ENCODE measurements at regions not wholly inside any gene's neighbourhood (a gene's known extent, or its start where the extent isn't known, plus 50 kb on each side); places are given as distances from the start of the nearest gene placed in this dataset.
"Not testable (repeated sequence)": the region's sequence is repeated elsewhere in the genome, so short reads cannot be mapped to it uniquely, and the experiment has no call there.

- no peak overlapping the region for H3K4me3 Mint-ChIP-seq
- ATAC-seq (replicated peaks) (no peak), DNase-seq (no peak)
- no peaks in the 10 kb centered on the region for H3K4me1 Mint-ChIP-seq (ENCODE audit: low read depth in 2 of 2)
- peaks cover 13 to 14% of the 10 kb centered on the region in 2 donors for H3K9me3 Mint-ChIP-seq
- H3K27ac Mint-ChIP-seq: no peak overlapping the region
- no peaks in the 10 kb centered on the region for H3K27me3 Mint-ChIP-seq
- H3K36me3 Mint-ChIP-seq (ENCODE audit: insufficient read depth): no peaks in the 10 kb centered on the region
These were observed 544.1 kb downstream of the KCNH5 start for GRCh38 chr14:62501021-62501750.

- no peaks in the 10 kb centered on the region for H3K36me3 Mint-ChIP-seq (ENCODE audit: insufficient read depth)
- H3K27me3 Mint-ChIP-seq: no peaks in the 10 kb centered on the region
- peaks cover 6 to 19% of the 10 kb centered on the region in 2 donors for H3K9me3 Mint-ChIP-seq
- DNase-seq: no peak
- no peak overlapping the region for H3K27ac Mint-ChIP-seq
- ATAC-seq (replicated peaks): no peak
- no peak overlapping the region for H3K4me3 Mint-ChIP-seq
- no peaks in the 10 kb centered on the region for H3K4me1 Mint-ChIP-seq (ENCODE audit: low read depth in 2 of 2)
These were observed 540.2 kb downstream of the KCNH5 start for GRCh38 chr14:62505045-62505444.

GRCh38 chr14:62521309-62521708 lies 523.9 kb downstream of the KCNH5 start:
- peaks cover 30% of the 10 kb centered on the region in 2 donors for H3K9me3 Mint-ChIP-seq
- H3K36me3 Mint-ChIP-seq (ENCODE audit: insufficient read depth); DNase-seq: not testable (repeated sequence)

GRCh38 chr14:62528296-62528695 lies 517.0 kb downstream of the KCNH5 start:
- ATAC-seq (replicated peaks): no peak

More at GRCh38 chr14:62521309-62521708, 523.9 kb downstream of the KCNH5 start:
- not testable (repeated sequence) for H3K4me3 Mint-ChIP-seq; H3K27ac Mint-ChIP-seq; ATAC-seq (replicated peaks); H3K4me1 Mint-ChIP-seq (ENCODE audit: low read depth in 2 of 2); H3K27me3 Mint-ChIP-seq

GRCh38 chr14:62532181-62532580 lies 513.1 kb downstream of the KCNH5 start:
- Mint-ChIP-seq H3K4me3 (no peak overlapping the region), H3K4me1 (ENCODE audit: low read depth in 2 of 2) (no peaks in the 10 kb centered on the region), H3K27ac (no peak overlapping the region), H3K36me3 (ENCODE audit: insufficient read depth) (peaks cover 3% of the 10 kb centered on the region), H3K9me3 (peaks cover 0 to 2% of the 10 kb centered on the region in 2 donors), H3K27me3 (no peaks in the 10 kb centered on the region)
- DNase-seq: no peak
- no peak for ATAC-seq (replicated peaks)

More at GRCh38 chr14:62528296-62528695, 517.0 kb downstream of the KCNH5 start:
- H3K36me3 Mint-ChIP-seq (ENCODE audit: insufficient read depth): peaks cover 3% of the 10 kb centered on the region
- no peaks in the 10 kb centered on the region for H3K27me3 Mint-ChIP-seq
- H3K4me1 Mint-ChIP-seq (ENCODE audit: low read depth in 2 of 2): no peaks in the 10 kb centered on the region
- H3K4me3 Mint-ChIP-seq: no peak overlapping the region
- H3K9me3 Mint-ChIP-seq: peaks cover 7 to 8% of the 10 kb centered on the region in 2 donors
- DNase-seq: no peak
- H3K27ac Mint-ChIP-seq: no peak overlapping the region

- Mint-ChIP-seq H3K4me1 (ENCODE audit: low read depth in 2 of 2) (no peaks in the 10 kb centered on the region), H3K4me3 (no peak overlapping the region), H3K9me3 (peaks cover 10 to 38% of the 10 kb centered on the region in 2 donors), H3K27me3 (no peaks in the 10 kb centered on the region), H3K36me3 (ENCODE audit: insufficient read depth) (no peaks in the 10 kb centered on the region), H3K27ac (no peak overlapping the region)
- DNase-seq: no peak
- no peak for ATAC-seq (replicated peaks)
These were observed 498.3 kb downstream of the KCNH5 start for GRCh38 chr14:62546862-62547474.

GRCh38 chr14:62557416-62557815 lies 487.8 kb downstream of the KCNH5 start:
- Mint-ChIP-seq H3K36me3 (ENCODE audit: insufficient read depth) (no peaks in the 10 kb centered on the region), H3K27ac (no peak overlapping the region), H3K27me3 (no peaks in the 10 kb centered on the region), H3K4me3 (no peak overlapping the region), H3K9me3 (peaks cover 0 to 2% of the 10 kb centered on the region in 2 donors), H3K4me1 (ENCODE audit: low read depth in 2 of 2) (no peaks in the 10 kb centered on the region)
- ATAC-seq (replicated peaks): no peak
- no peak for DNase-seq

GRCh38 chr14:62558451-62558850 lies 486.8 kb downstream of the KCNH5 start:
- H3K9me3 Mint-ChIP-seq: no peaks in the 10 kb centered on the region
- no peaks in the 10 kb centered on the region for H3K27me3 Mint-ChIP-seq
- H3K4me1 Mint-ChIP-seq (ENCODE audit: low read depth in 2 of 2): no peaks in the 10 kb centered on the region
- no peak overlapping the region for H3K4me3 Mint-ChIP-seq
- no peak for DNase-seq
- H3K36me3 Mint-ChIP-seq (ENCODE audit: insufficient read depth): no peaks in the 10 kb centered on the region
- no peak for ATAC-seq (replicated peaks)
- H3K27ac Mint-ChIP-seq: no peak overlapping the region

GRCh38 chr14:62585247-62585646 lies 460.0 kb downstream of the KCNH5 start:
- peaks cover 0 to 6% of the 10 kb centered on the region in 2 donors for H3K9me3 Mint-ChIP-seq
- H3K36me3 Mint-ChIP-seq (ENCODE audit: insufficient read depth): no peaks in the 10 kb centered on the region
- no peak for DNase-seq
- no peaks in the 10 kb centered on the region for H3K4me1 Mint-ChIP-seq (ENCODE audit: low read depth in 2 of 2)
- no peak for ATAC-seq (replicated peaks)
- H3K4me3 Mint-ChIP-seq: no peak overlapping the region
- no peak overlapping the region for H3K27ac Mint-ChIP-seq
- no peaks in the 10 kb centered on the region for H3K27me3 Mint-ChIP-seq

- DNase-seq (no peak), ATAC-seq (replicated peaks) (no peak)
- peaks cover 0 to 2% of the 10 kb centered on the region in 2 donors for H3K9me3 Mint-ChIP-seq
- H3K36me3 Mint-ChIP-seq (ENCODE audit: insufficient read depth): no peaks in the 10 kb centered on the region
- H3K27ac Mint-ChIP-seq: no peak overlapping the region
- no peak overlapping the region for H3K4me3 Mint-ChIP-seq
- no peaks in the 10 kb centered on the region for H3K4me1 Mint-ChIP-seq (ENCODE audit: low read depth in 2 of 2)
- H3K27me3 Mint-ChIP-seq: no peaks in the 10 kb centered on the region
These were observed 452.4 kb downstream of the KCNH5 start for GRCh38 chr14:62592877-62593276.

- ATAC-seq (replicated peaks): no peak
- Mint-ChIP-seq H3K4me3 (no peak overlapping the region), H3K27me3 (no peaks in the 10 kb centered on the region), H3K27ac (no peak overlapping the region), H3K9me3 (peaks cover 0 to 4% of the 10 kb centered on the region in 2 donors), H3K4me1 (ENCODE audit: low read depth in 2 of 2) (no peaks in the 10 kb centered on the region), H3K36me3 (ENCODE audit: insufficient read depth) (no peaks in the 10 kb centered on the region)
- no peak for DNase-seq
These were observed 448.1 kb downstream of the KCNH5 start for GRCh38 chr14:62597143-62597542.

- Mint-ChIP-seq H3K27ac (no peak overlapping the region), H3K4me1 (ENCODE audit: low read depth in 2 of 2) (no peaks in the 10 kb centered on the region), H3K27me3 (no peaks in the 10 kb centered on the region)
These were observed 445.5 kb downstream of the KCNH5 start for GRCh38 chr14:62599616-62600385.

GRCh38 chr14:62602712-62603111 lies 442.5 kb downstream of the KCNH5 start:
- Mint-ChIP-seq H3K4me1 (ENCODE audit: low read depth in 2 of 2) (no peaks in the 10 kb centered on the region), H3K4me3 (no peak overlapping the region), H3K9me3 (peaks cover 6 to 14% of the 10 kb centered on the region in 2 donors), H3K36me3 (ENCODE audit: insufficient read depth) (no peaks in the 10 kb centered on the region), H3K27ac (no peak overlapping the region), H3K27me3 (no peaks in the 10 kb centered on the region)
- ATAC-seq (replicated peaks) (no peak), DNase-seq (no peak)

More at GRCh38 chr14:62599616-62600385, 445.5 kb downstream of the KCNH5 start:
- Mint-ChIP-seq H3K4me3 (no peak overlapping the region), H3K9me3 (peaks cover 0 to 8% of the 10 kb centered on the region in 2 donors), H3K36me3 (ENCODE audit: insufficient read depth) (no peaks in the 10 kb centered on the region)
- no peak for DNase-seq
- ATAC-seq (replicated peaks): no peak
